PC-9 (cell line): ENCODE measurements at regions not wholly inside any gene's neighbourhood (a gene's known extent, or its start where the extent isn't known, plus 50 kb on each side); places are given as distances from the start of the nearest gene placed in this dataset.
"Not testable (repeated sequence)": the region's sequence is repeated elsewhere in the genome, so short reads cannot be mapped to it uniquely, and the experiment has no call there.

Experiments used
- BruUV-seq: library from RNA; stranded (reverse); fragments of 400-500 nt; replicated peaks from 2 replicates; lab custom pipeline; 2021; lab: Mats Ljungman, UMichigan
- CTCF ChIA-PET: fragments of 300-600 bp; sonication (Branson Sonifier 250); formaldehyde crosslinking; loops from one replicate; lab custom pipeline; 2022; ENCODE audit warnings: antibody characterized with exemption; lab: Charles Lee
- POLR2A ChIA-PET: fragments of 300-600 bp; sonication (Branson Sonifier 250); formaldehyde crosslinking; loops from one replicate; lab custom pipeline; 2022; ENCODE audit warnings: antibody characterized with exemption; ENCODE audit not compliant: unreplicated experiment; lab: Charles Lee
- DNase-seq, 2 experiments: peaks; one replicate each; pipeline versions ENCODE4 v3.0.0 to v3.0.0-alpha.2; 2015 to 2022; ENCODE audit warnings: mixed read lengths in 1 of 2
- H2AFZ ChIP-seq: fragments of 200-600 bp; sonication (generic); 2 replicates; pipeline ENCODE4 v1.8.1; 2017; ENCODE audit warnings: antibody characterized with exemption
- H3F3A ChIP-seq: fragments of 200-600 bp; sonication (generic); 2 replicates; pipeline ENCODE4 v1.8.1; 2017; ENCODE audit warnings: antibody characterized with exemption, mild to moderate bottlenecking, low read depth; ENCODE audit not compliant: insufficient read depth
- H3K27ac ChIP-seq: fragments of 200-600 bp; sonication (generic); 2 replicates; pipeline ENCODE4 v1.6.1; 2016; ENCODE audit warnings: mixed run types
- H3K27me3 ChIP-seq: fragments of 200-600 bp; sonication (generic); 2 replicates; pipeline ENCODE4 v1.6.1; 2016; ENCODE audit warnings: low read depth, mixed run types; ENCODE audit not compliant: insufficient read depth
- H3K36me3 ChIP-seq: fragments of 200-600 bp; sonication (generic); 2 replicates; pipeline ENCODE4 v1.6.1; 2016; ENCODE audit warnings: low read depth, mixed run types
- H3K4me1 ChIP-seq: fragments of 200-600 bp; sonication (generic); replicated peaks from 2 replicates; pipeline ENCODE4 v1.6.1; 2016; ENCODE audit warnings: mixed run types; ENCODE audit not compliant: insufficient read depth
- H3K4me2 ChIP-seq: fragments of 200-600 bp; sonication (generic); 2 replicates; pipeline ENCODE4 v1.6.1; 2017; ENCODE audit warnings: mixed run types
- H3K4me3 ChIP-seq: fragments of 200-600 bp; sonication (generic); 2 replicates; pipeline ENCODE4 v1.6.1; 2016; ENCODE audit warnings: mixed run types
- H3K79me2 ChIP-seq: fragments of 200-600 bp; sonication (generic); 2 replicates; pipeline ENCODE4 v1.6.1; 2017; ENCODE audit warnings: low read depth, mixed run types
- H3K9me2 ChIP-seq: fragments of 200-600 bp; sonication (generic); 2 replicates; pipeline ENCODE4 v1.8.1; 2017; ENCODE audit warnings: mild to moderate bottlenecking; ENCODE audit not compliant: insufficient read depth
- H3K9me3 ChIP-seq: fragments of 200-600 bp; sonication (generic); 2 replicates; pipeline ENCODE4 v1.8.1; 2016; ENCODE audit warnings: low read depth; ENCODE audit not compliant: insufficient read depth
- H4K20me1 ChIP-seq: fragments of 200-600 bp; sonication (generic); 2 replicates; pipeline ENCODE4 v1.8.1; 2017; ENCODE audit not compliant: insufficient read depth
- CTCF ChIP-seq: fragments of 200-600 bp; sonication (generic); conservative IDR thresholded peaks from 2 replicates; pipeline ENCODE4 v1.6.1; 2017; ENCODE audit warnings: mixed run types, antibody characterized with exemption, mild to moderate bottlenecking, moderate library complexity
- EZH2 ChIP-seq: fragments of 200-600 bp; sonication (generic); IDR thresholded peaks from 2 replicates; pipeline ENCODE4 v1.8.0; 2017; ENCODE audit warnings: antibody characterized with exemption, low read depth
- intact Hi-C: fragments of 100-400 bp; cut with micrococcal nuclease; formaldehyde crosslinking; loops from one replicate; pipeline ENCODE4 v1.10.0; 2022; ENCODE audit not compliant: unreplicated experiment

- ChIA-PET POLR2A (no interaction called here), CTCF (no interaction called here)
- H3K79me2 ChIP-seq: no peaks in the 10 kb centered on the region
- no peaks in the 10 kb centered on the region for H3K9me2 ChIP-seq
- H3K27ac ChIP-seq: no peak overlapping the region
- no peak overlapping the region for H3K4me3 ChIP-seq
- no TSS peak for BruUV-seq
- H3K9me3 ChIP-seq: no peaks in the 10 kb centered on the region
- no peaks in the 10 kb centered on the region for H4K20me1 ChIP-seq
- H2AFZ ChIP-seq: no peak overlapping the region
- DNase-seq: no peak
- H3K36me3 ChIP-seq: no peaks in the 10 kb centered on the region
- no peaks in the 10 kb centered on the region for H3K4me1 ChIP-seq
- H3K27me3 ChIP-seq: no peaks in the 10 kb centered on the region
- no peak overlapping the region for H3K4me2 ChIP-seq
- H3F3A ChIP-seq: no peaks in the 10 kb centered on the region
- TF ChIP-seq EZH2: no peak
- intact Hi-C loops: no loop called here
Observed at GRCh38 chr10:57053530-57053929, 692.5 kb upstream of the ZWINT start.

DNA sequence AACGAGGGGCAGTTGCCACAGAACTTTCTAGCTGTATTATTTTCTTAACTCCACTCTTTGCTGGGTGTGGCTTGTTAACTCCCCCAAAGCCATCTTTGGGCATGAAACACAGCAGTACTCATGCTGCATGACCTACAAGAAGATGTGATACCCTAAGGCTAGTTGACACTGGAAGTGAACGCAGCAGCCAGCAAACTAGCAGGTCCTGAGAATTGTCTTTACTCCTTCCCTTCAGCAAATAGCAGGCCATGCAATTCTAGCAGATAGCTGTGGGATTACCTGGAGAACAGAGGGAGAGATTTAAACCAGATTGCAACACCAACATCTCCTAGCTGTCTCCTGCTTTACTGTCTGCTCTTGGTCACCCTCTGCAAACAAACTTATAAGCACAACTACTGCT is 688.0 kb upstream of the ZWINT start:
- no peaks in the 10 kb centered on the region for H3K27me3 ChIP-seq

GRCh38 chr10:57038531-57038930 is 677.5 kb upstream of the ZWINT start:
- Histone ChIP-seq H4K20me1 (no peaks in the 10 kb centered on the region), H3K4me2 (no peak overlapping the region), H3K9me2 (no peaks in the 10 kb centered on the region), H3K9me3 (no peaks in the 10 kb centered on the region), H2AFZ (no peak overlapping the region), H3K36me3 (no peaks in the 10 kb centered on the region), H3K4me3 (no peak overlapping the region), H3K4me1 (no peaks in the 10 kb centered on the region), H3K27me3 (no peaks in the 10 kb centered on the region), H3F3A (no peaks in the 10 kb centered on the region), H3K27ac (no peak overlapping the region), H3K79me2 (no peaks in the 10 kb centered on the region)
- TF ChIP-seq EZH2 (no peak), CTCF (no peak)
- intact Hi-C loops: no loop called here
- no TSS peak for BruUV-seq
- POLR2A ChIA-PET: no interaction called here
- CTCF ChIA-PET: no interaction called here
- DNase-seq: no peak

More for the DNA sequence above, 688.0 kb upstream of the ZWINT start:
- H2AFZ ChIP-seq: no peak overlapping the region
- H3K36me3 ChIP-seq: no peaks in the 10 kb centered on the region
- ChIA-PET POLR2A (no interaction called here), CTCF (no interaction called here)
- H3K27ac ChIP-seq: no peak overlapping the region
- no peak for DNase-seq
- no peak for TF ChIP-seq CTCF
- no peak for TF ChIP-seq EZH2
- no peaks in the 10 kb centered on the region for H3K9me3 ChIP-seq
- no peaks in the 10 kb centered on the region for H3K79me2 ChIP-seq
- BruUV-seq: no TSS peak
- no peaks in the 10 kb centered on the region for H3F3A ChIP-seq
- no peak overlapping the region for H3K4me2 ChIP-seq
- no peaks in the 10 kb centered on the region for H4K20me1 ChIP-seq
- no peaks in the 10 kb centered on the region for H3K9me2 ChIP-seq
- intact Hi-C loops: no loop called here
- H3K4me1 ChIP-seq: no peaks in the 10 kb centered on the region
- no peak overlapping the region for H3K4me3 ChIP-seq

- H3K9me3 ChIP-seq: peaks cover 10% of the 10 kb centered on the region; the same call in 1 of the 2 replicates
- BruUV-seq: no TSS peak
- no peaks in the 10 kb centered on the region for H3K79me2 ChIP-seq
- no peaks in the 10 kb centered on the region for H3F3A ChIP-seq
- POLR2A ChIA-PET: no interaction called here
- H4K20me1 ChIP-seq: no peaks in the 10 kb centered on the region
- no peak overlapping the region for H3K27ac ChIP-seq
- H3K4me1 ChIP-seq: no peaks in the 10 kb centered on the region
- CTCF ChIA-PET: no interaction called here
- no peak overlapping the region for H2AFZ ChIP-seq
- no peaks in the 10 kb centered on the region for H3K27me3 ChIP-seq
- no peaks in the 10 kb centered on the region for H3K9me2 ChIP-seq
- H3K36me3 ChIP-seq: no peaks in the 10 kb centered on the region
- H3K4me2 ChIP-seq: no peak overlapping the region
- DNase-seq: peak in 1 of 2 experiments; percentile 16
- intact Hi-C loops: no loop called here
- no peak overlapping the region for H3K4me3 ChIP-seq
- no peak for TF ChIP-seq EZH2
- TF ChIP-seq CTCF: no peak
Observed at GRCh38 chr10:57035310-57035709, 674.3 kb upstream of the ZWINT start.

DNA sequence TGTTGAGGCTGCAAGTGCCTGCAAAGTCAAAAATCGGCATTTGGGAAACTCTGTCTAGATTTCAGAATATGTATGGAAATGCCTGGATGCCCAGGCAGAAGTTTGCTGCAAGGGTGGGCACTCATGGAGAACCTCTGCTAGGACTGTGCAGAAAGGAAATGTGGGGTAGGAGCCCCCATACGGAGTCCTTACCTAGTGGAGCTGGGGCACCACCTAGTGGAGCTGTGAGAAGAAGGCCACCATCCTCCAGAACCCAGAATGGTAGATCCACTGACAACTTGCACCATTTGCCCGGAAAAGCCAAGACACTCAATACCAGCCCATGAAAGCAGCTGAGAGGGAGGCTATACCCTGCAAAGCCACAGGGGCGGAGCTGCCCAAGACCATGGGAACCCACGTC is 671.2 kb upstream of the ZWINT start:
- DNase-seq: peak in 1 of 2 experiments; percentile 28
- CTCF ChIA-PET, H3K36me3 ChIP-seq, H3K27me3 ChIP-seq, H3K4me2 ChIP-seq, H2AFZ ChIP-seq, H3K79me2 ChIP-seq, POLR2A ChIA-PET, intact Hi-C loops, H4K20me1 ChIP-seq, H3K27ac ChIP-seq, H3K4me1 ChIP-seq, H3K4me3 ChIP-seq, H3F3A ChIP-seq, H3K9me2 ChIP-seq, BruUV-seq: not testable (repeated sequence)
- H3K9me3 ChIP-seq: peaks cover 10% of the 10 kb centered on the region; the same call in 1 of the 2 replicates
